ENCODE measurements at regions not wholly inside any gene's neighbourhood (a gene's known extent, or its start where the extent isn't known, plus 50 kb on each side); places are given as distances from the start of the nearest gene placed in this dataset.

- no peak overlapping the region for H3K4me3 ChIP-seq (ENCODE audit: insufficient read depth, low read depth, low read length)
- no peak for FAIRE-seq
- H4K20me1 ChIP-seq (ENCODE audit: insufficient read depth, low read length): no peaks in the 10 kb centered on the region
- peaks cover 6% of the 10 kb centered on the region for H3K9me3 Mint-ChIP-seq (ENCODE audit: unreplicated experiment)
- no peak overlapping the region for H3K27ac ChIP-seq (ENCODE audit: low read depth, low read length)
- TF ChIP-seq CTCF (IDR thresholded peaks at IDR 0.05; ENCODE audit: insufficient read depth, low read depth, low read length) (no peak), EZH2 (IDR thresholded peaks at IDR 0.05; ENCODE audit: insufficient read depth, low read length) (no peak)
- H3K27ac Mint-ChIP-seq (ENCODE audit: unreplicated experiment): no peak overlapping the region
- H3K9ac ChIP-seq (ENCODE audit: low read length): no peak overlapping the region
- no peaks in the 10 kb centered on the region for H3K79me2 ChIP-seq (ENCODE audit: insufficient read depth, low read length)
- H3K27me3 Mint-ChIP-seq (ENCODE audit: low read depth, unreplicated experiment): no peaks in the 10 kb centered on the region
- H3K36me3 Mint-ChIP-seq (ENCODE audit: low read depth, unreplicated experiment): no peaks in the 10 kb centered on the region
- H3K4me2 ChIP-seq (ENCODE audit: low read length): no peak overlapping the region
- no peak for DNase-seq (ENCODE audit: low read depth)
- H3K27me3 ChIP-seq (ENCODE audit: insufficient read depth, low read length): no peaks in the 10 kb centered on the region
- H3K36me3 ChIP-seq (ENCODE audit: insufficient read depth, low read length): no peaks in the 10 kb centered on the region
- H3K4me1 Mint-ChIP-seq (ENCODE audit: low read depth, unreplicated experiment): peaks cover 6% of the 10 kb centered on the region
- no peaks in the 10 kb centered on the region for H3K9me3 ChIP-seq (ENCODE audit: insufficient read depth, low read depth, low read length)
- no peak overlapping the region for H3K4me3 Mint-ChIP-seq (ENCODE audit: unreplicated experiment)
- H2AFZ ChIP-seq (ENCODE audit: low read depth, low read length): no peak overlapping the region
- H3K4me1 ChIP-seq (ENCODE audit: insufficient read depth, low read length): no peaks in the 10 kb centered on the region
These were observed 2019.5 kb upstream of the NUDT12 start for GRCh38 chr5:105581988-105582690.

- Histone ChIP-seq H3K79me2 (ENCODE audit: insufficient read depth, low read length) (no peaks in the 10 kb centered on the region), H4K20me1 (ENCODE audit: insufficient read depth, low read length) (no peaks in the 10 kb centered on the region), H2AFZ (ENCODE audit: low read depth, low read length) (no peak overlapping the region), H3K27me3 (ENCODE audit: insufficient read depth, low read length) (no peaks in the 10 kb centered on the region), H3K9me3 (ENCODE audit: insufficient read depth, low read depth, low read length) (no peaks in the 10 kb centered on the region), H3K4me1 (ENCODE audit: insufficient read depth, low read length) (no peaks in the 10 kb centered on the region), H3K9ac (ENCODE audit: low read length) (no peak overlapping the region), H3K27ac (ENCODE audit: low read depth, low read length) (no peak overlapping the region), H3K4me3 (ENCODE audit: insufficient read depth, low read depth, low read length) (no peak overlapping the region), H3K36me3 (ENCODE audit: insufficient read depth, low read length) (no peaks in the 10 kb centered on the region), H3K4me2 (ENCODE audit: low read length) (no peak overlapping the region)
- peaks cover 2% of the 10 kb centered on the region for H3K4me1 Mint-ChIP-seq (ENCODE audit: low read depth, unreplicated experiment)
- H3K27ac Mint-ChIP-seq (ENCODE audit: unreplicated experiment): no peak overlapping the region
- H3K27me3 Mint-ChIP-seq (ENCODE audit: low read depth, unreplicated experiment): no peaks in the 10 kb centered on the region
- H3K36me3 Mint-ChIP-seq (ENCODE audit: low read depth, unreplicated experiment): no peaks in the 10 kb centered on the region
- FAIRE-seq (no peak), DNase-seq (ENCODE audit: low read depth) (no peak)
- peaks cover 2% of the 10 kb centered on the region for H3K9me3 Mint-ChIP-seq (ENCODE audit: unreplicated experiment)
- TF ChIP-seq CTCF (IDR thresholded peaks at IDR 0.05; ENCODE audit: insufficient read depth, low read depth, low read length) (no peak), EZH2 (IDR thresholded peaks at IDR 0.05; ENCODE audit: insufficient read depth, low read length) (no peak)
- no peak overlapping the region for H3K4me3 Mint-ChIP-seq (ENCODE audit: unreplicated experiment)
These were observed 2011.0 kb upstream of the NUDT12 start for GRCh38 chr5:105573575-105573974.

- H3K4me1 Mint-ChIP-seq (ENCODE audit: low read depth, unreplicated experiment): peaks cover 6% of the 10 kb centered on the region
- no peaks in the 10 kb centered on the region for H3K9me3 Mint-ChIP-seq (ENCODE audit: unreplicated experiment)
These were observed 2002.9 kb upstream of the NUDT12 start for GRCh38 chr5:105565531-105565930.

More at GRCh38 chr5:105565531-105565930, 2002.9 kb upstream of the NUDT12 start:
- H3K27ac Mint-ChIP-seq (ENCODE audit: unreplicated experiment): no peak overlapping the region
- FAIRE-seq: no peak
- no peaks in the 10 kb centered on the region for H3K36me3 Mint-ChIP-seq (ENCODE audit: low read depth, unreplicated experiment)
- no peaks in the 10 kb centered on the region for H3K27me3 Mint-ChIP-seq (ENCODE audit: low read depth, unreplicated experiment)
- no peak overlapping the region for H3K4me3 Mint-ChIP-seq (ENCODE audit: unreplicated experiment)
- Histone ChIP-seq H2AFZ (ENCODE audit: low read depth, low read length) (no peak overlapping the region), H3K79me2 (ENCODE audit: insufficient read depth, low read length) (no peaks in the 10 kb centered on the region), H3K9ac (ENCODE audit: low read length) (no peak overlapping the region), H3K4me3 (ENCODE audit: insufficient read depth, low read depth, low read length) (no peak overlapping the region), H3K27ac (ENCODE audit: low read depth, low read length) (no peak overlapping the region), H3K27me3 (ENCODE audit: insufficient read depth, low read length) (no peaks in the 10 kb centered on the region), H3K9me3 (ENCODE audit: insufficient read depth, low read depth, low read length) (no peaks in the 10 kb centered on the region), H3K4me1 (ENCODE audit: insufficient read depth, low read length) (no peaks in the 10 kb centered on the region), H3K36me3 (ENCODE audit: insufficient read depth, low read length) (no peaks in the 10 kb centered on the region), H3K4me2 (ENCODE audit: low read length) (no peak overlapping the region), H4K20me1 (ENCODE audit: insufficient read depth, low read length) (no peaks in the 10 kb centered on the region)
- TF ChIP-seq CTCF (IDR thresholded peaks at IDR 0.05; ENCODE audit: insufficient read depth, low read depth, low read length): no peak
- no peak for TF ChIP-seq EZH2 (IDR thresholded peaks at IDR 0.05; ENCODE audit: insufficient read depth, low read length)
- no peak for DNase-seq (ENCODE audit: low read depth)

All from astrocyte (in vitro differentiated cells and primary cell).